ENCODE measurements at regions not wholly inside any gene's neighbourhood (a gene's known extent, or its start where the extent isn't known, plus 50 kb on each side); places are given as distances from the start of the nearest gene placed in this dataset.

DNA sequence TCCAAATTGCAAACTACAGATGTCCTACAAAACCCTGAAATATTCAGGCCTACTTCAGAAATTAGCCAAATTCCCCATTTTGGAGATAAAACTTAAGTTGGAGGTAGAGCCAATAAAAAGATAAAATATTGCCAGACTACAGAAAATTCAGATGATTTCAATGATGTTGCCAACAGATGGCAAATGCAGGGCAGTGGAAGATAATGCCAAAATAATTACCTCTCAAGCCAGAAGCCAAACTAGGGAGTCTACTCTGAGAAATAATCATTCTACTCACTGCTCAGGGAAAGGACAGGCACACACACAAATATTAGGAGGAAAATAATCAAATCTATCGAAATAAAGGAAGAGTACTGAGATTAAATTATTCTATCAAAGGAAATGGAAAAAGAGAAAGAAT, 347.5 kb upstream of the CCNG1 start:
- Histone ChIP-seq H4K8ac (ENCODE audit: low read length) (no peak overlapping the region), H2BK12ac (ENCODE audit: low read length in 2 of 2) (no peak overlapping the region), H3K4me1 (ENCODE audit: control insufficient read depth, insufficient read depth, low read depth, low read length) (no peaks in the 10 kb centered on the region), H3K4ac (ENCODE audit: low read depth in 1 of 2, low read length in 2 of 2) (no peak overlapping the region), H3K4me3 (ENCODE audit: insufficient read depth in 1 of 2, low read depth in 1 of 2, low read length in 2 of 2) (no peak overlapping the region), H2BK15ac (ENCODE audit: low read depth, poor library complexity, severe bottlenecking) (no peak overlapping the region), H3K14ac (ENCODE audit: low read length in 2 of 2) (no peak overlapping the region), H3K9ac (ENCODE audit: low read length) (no peak overlapping the region), H2BK5ac (ENCODE audit: low read depth, low read length, poor library complexity, severe bottlenecking) (no peak overlapping the region), H2BK120ac (ENCODE audit: low read depth, low read length) (no peak overlapping the region), H3K9me3 (ENCODE audit: control insufficient read depth, low read length) (no peaks in the 10 kb centered on the region), H3K27ac (ENCODE audit: low read length, poor library complexity, severe bottlenecking) (no peak overlapping the region), H3K79me1 (replicated peaks; ENCODE audit: low read length, poor library complexity, severe bottlenecking) (no peaks in the 10 kb centered on the region), H3K36me3 (ENCODE audit: control insufficient read depth in 1 of 2, insufficient read depth in 2 of 2, low read depth in 1 of 2, low read length in 2 of 2) (no peaks in the 10 kb centered on the region), H3K4me2 (ENCODE audit: low read length, poor library complexity, severe bottlenecking) (no peak overlapping the region), H2AFZ (ENCODE audit: low read depth, low read length) (no peak overlapping the region), H3K18ac (ENCODE audit: low read depth in 1 of 2, low read length in 2 of 2) (no peak overlapping the region), H2AK5ac (ENCODE audit: low read length, severe bottlenecking) (no peak overlapping the region), H4K91ac (ENCODE audit: low read length) (no peak overlapping the region), H3K23ac (ENCODE audit: low read length in 2 of 2) (no peak overlapping the region), H3K27me3 (ENCODE audit: control insufficient read depth in 1 of 2, insufficient read depth in 1 of 2, low read length in 2 of 2) (no peaks in the 10 kb centered on the region)
- WGBS: no CpG with 5 or more reads among the region's 1 CpG
- DNase-seq: no peak

DNA sequence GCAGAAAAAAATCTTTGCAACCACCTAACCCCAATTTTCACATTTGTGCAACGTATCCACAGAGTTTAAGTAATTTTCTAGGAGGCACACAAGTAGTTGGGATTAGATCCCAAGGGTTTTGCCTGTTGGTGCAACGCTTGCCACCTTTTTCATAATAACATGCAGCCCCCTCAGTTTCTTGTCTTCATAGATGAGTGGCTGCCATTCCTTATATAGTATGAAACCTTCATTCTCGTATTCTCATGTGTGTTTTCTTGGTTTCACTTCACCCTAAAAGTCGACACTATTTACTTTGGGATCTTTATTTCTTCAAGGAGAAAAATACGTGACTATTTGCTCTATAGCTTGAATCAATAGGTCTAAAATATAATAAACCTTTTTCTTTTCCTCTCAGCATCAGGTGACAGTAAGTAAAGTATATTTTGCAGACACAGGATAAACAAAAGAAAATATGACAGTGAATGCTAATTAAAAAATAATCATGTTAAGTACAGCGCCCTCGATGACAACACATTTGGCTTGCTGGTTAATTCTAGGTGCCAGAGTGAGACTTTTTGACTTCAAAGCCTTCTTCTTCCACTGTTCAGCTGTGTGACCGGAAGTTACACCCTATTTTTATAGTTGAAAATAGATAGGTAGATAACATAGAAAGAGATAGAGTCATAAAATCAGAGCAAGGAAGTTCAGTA, 342.8 kb upstream of the CCNG1 start:
- 27% methylated on average over 4 of the region's 8 CpGs for WGBS
- no peak overlapping the region for H2BK12ac ChIP-seq (ENCODE audit: low read length in 2 of 2)

DNA sequence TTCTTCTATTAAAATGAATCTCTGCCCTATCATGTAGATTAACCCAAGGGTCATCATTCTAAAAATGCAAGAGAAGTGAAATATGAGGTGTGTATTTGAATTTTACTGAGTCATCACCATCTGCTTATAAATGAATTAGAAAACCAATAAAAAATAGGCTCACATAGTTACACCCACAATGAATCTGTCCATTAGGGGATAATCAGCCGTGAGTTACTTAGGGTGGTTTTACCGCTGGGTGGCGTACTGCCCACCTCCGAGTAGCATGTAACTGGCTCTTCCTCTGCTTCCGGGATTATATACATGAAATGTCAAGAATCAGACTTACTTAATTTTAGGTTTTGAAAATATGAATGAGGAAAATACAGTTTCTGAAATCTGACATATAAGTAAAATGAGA, 332.9 kb upstream of the CCNG1 start:
- Histone ChIP-seq H3K4me2 (ENCODE audit: low read length, poor library complexity, severe bottlenecking) (no peak overlapping the region), H3K9me3 (ENCODE audit: control insufficient read depth, low read length) (no peaks in the 10 kb centered on the region), H3K18ac (ENCODE audit: low read depth in 1 of 2, low read length in 2 of 2) (no peak overlapping the region), H3K36me3 (ENCODE audit: control insufficient read depth in 1 of 2, insufficient read depth in 2 of 2, low read depth in 1 of 2, low read length in 2 of 2) (no peaks in the 10 kb centered on the region), H3K4me3 (ENCODE audit: insufficient read depth in 1 of 2, low read depth in 1 of 2, low read length in 2 of 2) (no peak overlapping the region), H2BK12ac (ENCODE audit: low read length in 2 of 2) (no peak overlapping the region), H2BK15ac (ENCODE audit: low read depth, poor library complexity, severe bottlenecking) (no peak overlapping the region), H2BK120ac (ENCODE audit: low read depth, low read length) (no peak overlapping the region), H2AK5ac (ENCODE audit: low read length, severe bottlenecking) (no peak overlapping the region), H3K14ac (ENCODE audit: low read length in 2 of 2) (no peak overlapping the region), H3K4me1 (ENCODE audit: control insufficient read depth, insufficient read depth, low read depth, low read length) (no peaks in the 10 kb centered on the region), H3K23ac (ENCODE audit: low read length in 2 of 2) (no peak overlapping the region), H2BK5ac (ENCODE audit: low read depth, low read length, poor library complexity, severe bottlenecking) (no peak overlapping the region), H3K4ac (ENCODE audit: low read depth in 1 of 2, low read length in 2 of 2) (no peak overlapping the region), H3K9ac (ENCODE audit: low read length) (no peak overlapping the region), H4K8ac (ENCODE audit: low read length) (no peak overlapping the region), H3K79me1 (replicated peaks; ENCODE audit: low read length, poor library complexity, severe bottlenecking) (no peaks in the 10 kb centered on the region), H2AFZ (ENCODE audit: low read depth, low read length) (no peak overlapping the region), H3K27me3 (ENCODE audit: control insufficient read depth in 1 of 2, insufficient read depth in 1 of 2, low read length in 2 of 2) (no peaks in the 10 kb centered on the region), H3K27ac (ENCODE audit: low read length, poor library complexity, severe bottlenecking) (no peak overlapping the region), H4K91ac (ENCODE audit: low read length) (no peak overlapping the region)
- WGBS: 24% methylated on average over 4 of the region's 5 CpGs
- DNase-seq: no peak

More for the DNA sequence above, 342.8 kb upstream of the CCNG1 start:
- Histone ChIP-seq H3K4ac (ENCODE audit: low read depth in 1 of 2, low read length in 2 of 2) (no peak overlapping the region), H3K27ac (ENCODE audit: low read length, poor library complexity, severe bottlenecking) (no peak overlapping the region), H2BK15ac (ENCODE audit: low read depth, poor library complexity, severe bottlenecking) (no peak overlapping the region), H3K4me2 (ENCODE audit: low read length, poor library complexity, severe bottlenecking) (no peak overlapping the region), H4K91ac (ENCODE audit: low read length) (no peak overlapping the region), H3K14ac (ENCODE audit: low read length in 2 of 2) (no peak overlapping the region), H2AFZ (ENCODE audit: low read depth, low read length) (no peak overlapping the region), H3K23ac (ENCODE audit: low read length in 2 of 2) (no peak overlapping the region), H3K18ac (ENCODE audit: low read depth in 1 of 2, low read length in 2 of 2) (no peak overlapping the region), H3K4me1 (ENCODE audit: control insufficient read depth, insufficient read depth, low read depth, low read length) (no peaks in the 10 kb centered on the region), H3K27me3 (ENCODE audit: control insufficient read depth in 1 of 2, insufficient read depth in 1 of 2, low read length in 2 of 2) (no peaks in the 10 kb centered on the region), H3K79me1 (replicated peaks; ENCODE audit: low read length, poor library complexity, severe bottlenecking) (no peaks in the 10 kb centered on the region), H2AK5ac (ENCODE audit: low read length, severe bottlenecking) (no peak overlapping the region), H3K9ac (ENCODE audit: low read length) (no peak overlapping the region), H3K9me3 (ENCODE audit: control insufficient read depth, low read length) (no peaks in the 10 kb centered on the region), H2BK5ac (ENCODE audit: low read depth, low read length, poor library complexity, severe bottlenecking) (no peak overlapping the region), H3K4me3 (ENCODE audit: insufficient read depth in 1 of 2, low read depth in 1 of 2, low read length in 2 of 2) (no peak overlapping the region), H4K8ac (ENCODE audit: low read length) (no peak overlapping the region), H2BK120ac (ENCODE audit: low read depth, low read length) (no peak overlapping the region), H3K36me3 (ENCODE audit: control insufficient read depth in 1 of 2, insufficient read depth in 2 of 2, low read depth in 1 of 2, low read length in 2 of 2) (no peaks in the 10 kb centered on the region)
- no peak for DNase-seq

DNA sequence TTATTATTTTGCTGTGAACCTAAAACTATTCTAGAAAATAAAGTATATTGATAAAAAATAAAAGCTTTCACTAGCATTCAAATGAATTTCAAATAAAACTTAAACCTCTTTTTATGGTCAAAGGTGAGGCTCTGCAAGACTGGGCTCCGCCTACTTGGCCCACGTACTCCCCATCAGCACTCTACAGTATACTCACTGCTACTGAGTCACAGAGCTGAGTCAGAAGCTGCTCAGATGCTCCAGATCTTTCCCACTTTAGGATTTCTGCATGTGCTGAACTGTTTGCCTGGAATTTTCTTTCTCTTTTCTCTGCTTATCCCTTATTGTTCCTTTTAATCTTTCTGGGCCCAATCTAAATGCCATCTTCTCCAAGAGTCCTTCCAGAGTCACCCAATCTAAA, 331.9 kb upstream of the CCNG1 start:
- Histone ChIP-seq H2AFZ (ENCODE audit: low read depth, low read length) (no peak overlapping the region), H4K8ac (ENCODE audit: low read length) (no peak overlapping the region), H3K4me3 (ENCODE audit: insufficient read depth in 1 of 2, low read depth in 1 of 2, low read length in 2 of 2) (no peak overlapping the region), H3K27me3 (ENCODE audit: control insufficient read depth in 1 of 2, insufficient read depth in 1 of 2, low read length in 2 of 2) (no peaks in the 10 kb centered on the region), H4K91ac (ENCODE audit: low read length) (no peak overlapping the region), H2AK5ac (ENCODE audit: low read length, severe bottlenecking) (no peak overlapping the region), H3K9ac (ENCODE audit: low read length) (no peak overlapping the region), H3K18ac (ENCODE audit: low read depth in 1 of 2, low read length in 2 of 2) (no peak overlapping the region), H3K4me2 (ENCODE audit: low read length, poor library complexity, severe bottlenecking) (no peak overlapping the region), H3K36me3 (ENCODE audit: control insufficient read depth in 1 of 2, insufficient read depth in 2 of 2, low read depth in 1 of 2, low read length in 2 of 2) (no peaks in the 10 kb centered on the region), H3K14ac (ENCODE audit: low read length in 2 of 2) (no peak overlapping the region), H3K4ac (ENCODE audit: low read depth in 1 of 2, low read length in 2 of 2) (no peak overlapping the region), H3K79me1 (replicated peaks; ENCODE audit: low read length, poor library complexity, severe bottlenecking) (no peaks in the 10 kb centered on the region), H2BK12ac (ENCODE audit: low read length in 2 of 2) (no peak overlapping the region), H3K4me1 (ENCODE audit: control insufficient read depth, insufficient read depth, low read depth, low read length) (no peaks in the 10 kb centered on the region), H2BK15ac (ENCODE audit: low read depth, poor library complexity, severe bottlenecking) (no peak overlapping the region), H2BK120ac (ENCODE audit: low read depth, low read length) (no peak overlapping the region), H3K23ac (ENCODE audit: low read length in 2 of 2) (no peak overlapping the region), H2BK5ac (ENCODE audit: low read depth, low read length, poor library complexity, severe bottlenecking) (no peak overlapping the region), H3K27ac (ENCODE audit: low read length, poor library complexity, severe bottlenecking) (no peak overlapping the region), H3K9me3 (ENCODE audit: control insufficient read depth, low read length) (no peaks in the 10 kb centered on the region)
- no peak for DNase-seq
- WGBS: 36% methylated on average over 2 of the region's 2 CpGs
